ENCODE measurements at regions not wholly inside any gene's neighbourhood (a gene's known extent, or its start where the extent isn't known, plus 50 kb on each side); places are given as distances from the start of the nearest gene placed in this dataset.

GRCh38 chr2:12855508-12855907 is 138.8 kb downstream of the TRIB2 start:
- TF ChIP-seq CTCF (IDR thresholded peaks at IDR 0.05; ENCODE audit: insufficient read depth, low read length), result no peak
- no peak for TF ChIP-seq POLR2AphosphoS5 (IDR thresholded peaks at IDR 0.05; ENCODE audit: low read depth)
- TF ChIP-seq REST (IDR thresholded peaks at IDR 0.05; ENCODE audit: insufficient replicate concordance, low read depth), result no peak
